ENCODE measurements at regions not wholly inside any gene's neighbourhood (a gene's known extent, or its start where the extent isn't known, plus 50 kb on each side); places are given as distances from the start of the nearest gene placed in this dataset.

- Histone ChIP-seq H3K27me3 (no peaks in the 10 kb centered on the region), H3K36me3 (no peaks in the 10 kb centered on the region), H3K9me3 (no peaks in the 10 kb centered on the region), H3K4me3 (no peak overlapping the region), H3K4me1 (no peaks in the 10 kb centered on the region), H3K27ac (no peak overlapping the region)
- no peak for ATAC-seq
- 85 to 92% (median 89%) methylated on average over 2 of the region's 2 CpGs for WGBS, 4 donors
- DNase-seq: no peak
- TF ChIP-seq POLR2A (IDR thresholded peaks at IDR 0.05): no peak
- TF ChIP-seq CTCF (IDR thresholded peaks at IDR 0.05): no peak
- intact Hi-C loops (cut with DNase I): loop anchor here in 1 of 10 donors (10.0 kb wide), 1 partner anchor 68 kb away; no protein-coding TSS in a partner anchor
These were observed 156.9 kb upstream of the DCC start for GRCh38 chr18:52183107-52183506.

DNA sequence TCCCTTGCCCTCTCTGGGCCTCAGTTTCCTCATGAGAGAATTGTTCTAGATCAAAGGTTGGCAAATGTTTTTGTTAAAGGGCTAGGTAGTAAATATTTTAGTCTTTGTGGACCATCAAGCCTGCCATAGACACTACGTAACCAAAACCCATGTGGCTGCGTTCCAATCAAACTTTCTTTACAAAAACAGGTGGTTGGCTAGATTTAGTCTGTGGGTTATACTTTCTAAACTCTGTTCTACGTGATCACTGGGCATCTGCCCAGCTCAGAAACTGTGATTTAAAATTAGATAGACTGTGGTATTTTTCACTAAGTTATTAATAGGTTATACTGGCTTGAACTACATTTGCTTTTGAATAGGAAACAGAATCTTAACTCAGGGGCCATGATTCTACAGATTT lies 149.8 kb upstream of the DCC start:
- Histone ChIP-seq H3K36me3 (no peaks in the 10 kb centered on the region), H3K4me3 (no peak overlapping the region), H3K27ac (no peak overlapping the region), H3K9me3 (no peaks in the 10 kb centered on the region), H3K27me3 (no peaks in the 10 kb centered on the region), H3K4me1 (no peaks in the 10 kb centered on the region)
- 76 to 80% (median 78%) methylated on average over 3 of the region's 3 CpGs for WGBS, 4 donors
- no peak for TF ChIP-seq POLR2A (IDR thresholded peaks at IDR 0.05)
- TF ChIP-seq CTCF (IDR thresholded peaks at IDR 0.05): no peak
- DNase-seq (no peak), ATAC-seq (no peak)
- intact Hi-C loops (cut with DNase I): no loop called here

- 77 to 85% (median 84%) methylated on average over 5 of the region's 5 CpGs for WGBS, 4 donors
- no peaks in the 10 kb centered on the region for H3K27me3 ChIP-seq
- H3K9me3 ChIP-seq: no peaks in the 10 kb centered on the region
- H3K36me3 ChIP-seq: no peaks in the 10 kb centered on the region
- no peak for DNase-seq
- TF ChIP-seq CTCF (IDR thresholded peaks at IDR 0.05): no peak
- TF ChIP-seq POLR2A (IDR thresholded peaks at IDR 0.05): no peak
- intact Hi-C loops (cut with DNase I): no loop called here
- H3K4me1 ChIP-seq: no peaks in the 10 kb centered on the region
- no peak overlapping the region for H3K4me3 ChIP-seq
- no peak for ATAC-seq
- no peak overlapping the region for H3K27ac ChIP-seq
These were observed 149.4 kb upstream of the DCC start for GRCh38 chr18:52190631-52191030.

DNA sequence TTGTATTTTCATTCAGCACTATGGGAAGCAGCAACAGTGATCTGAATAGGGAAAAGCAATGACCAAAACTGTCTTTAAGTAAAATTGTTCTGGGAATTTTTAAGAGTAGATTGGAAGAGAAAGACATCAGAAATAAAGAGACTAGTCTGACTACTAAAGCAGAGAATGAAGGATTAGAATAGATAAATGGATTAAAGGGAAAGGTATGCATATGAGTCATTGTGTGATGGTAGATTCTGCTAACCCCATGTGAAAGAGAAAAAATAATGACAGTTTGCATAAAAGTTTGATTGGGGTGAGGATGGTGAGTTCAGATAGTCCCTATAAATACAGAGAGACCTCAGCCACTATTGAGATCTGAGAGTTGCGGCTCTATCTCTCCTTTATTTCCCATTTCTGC lies 139.6 kb upstream of the DCC start:
- ATAC-seq: no peak

More for the DNA sequence above, 139.6 kb upstream of the DCC start:
- no peak overlapping the region for H3K27ac ChIP-seq
- H3K27me3 ChIP-seq: no peaks in the 10 kb centered on the region
- H3K4me3 ChIP-seq: no peak overlapping the region
- no peak for DNase-seq
- WGBS, 4 donors: 84 to 93% (median 88%) methylated on average over 1 of the region's 1 CpG
- no peaks in the 10 kb centered on the region for H3K4me1 ChIP-seq
- intact Hi-C loops (cut with DNase I): no loop called here
- no peaks in the 10 kb centered on the region for H3K36me3 ChIP-seq
- TF ChIP-seq CTCF (IDR thresholded peaks at IDR 0.05) (no peak), POLR2A (IDR thresholded peaks at IDR 0.05) (no peak)
- peaks cover 0 to 6% (median 0%) of the 10 kb centered on the region in 12 donors for H3K9me3 ChIP-seq

All from heart left ventricle (tissue), 16 donors.